ENCODE measurements at regions not wholly inside any gene's neighbourhood (a gene's known extent, or its start where the extent isn't known, plus 50 kb on each side); places are given as distances from the start of the nearest gene placed in this dataset.

- no peak overlapping the region for H4K5ac ChIP-seq (ENCODE audit: insufficient read length, low read depth, low read length)
- H3K9me3 ChIP-seq (ENCODE audit: control insufficient read depth, low read depth, low read length): no peaks in the 10 kb centered on the region
- no peak overlapping the region for H3K27ac ChIP-seq (ENCODE audit: insufficient read length, low read depth, low read length)
- H3K4me2 ChIP-seq (ENCODE audit: insufficient read depth, insufficient read length, low read length): no peak overlapping the region
- H3K23me2 ChIP-seq (ENCODE audit: insufficient read length, low read depth, low read length, poor library complexity, severe bottlenecking): no peaks in the 10 kb centered on the region
- H4K91ac ChIP-seq (ENCODE audit: insufficient read length, low read depth, low read length): no peak overlapping the region
- no peak overlapping the region for H2BK20ac ChIP-seq (ENCODE audit: low read depth, low read length, poor library complexity, severe bottlenecking)
- TF ChIP-seq, protein P1, sequence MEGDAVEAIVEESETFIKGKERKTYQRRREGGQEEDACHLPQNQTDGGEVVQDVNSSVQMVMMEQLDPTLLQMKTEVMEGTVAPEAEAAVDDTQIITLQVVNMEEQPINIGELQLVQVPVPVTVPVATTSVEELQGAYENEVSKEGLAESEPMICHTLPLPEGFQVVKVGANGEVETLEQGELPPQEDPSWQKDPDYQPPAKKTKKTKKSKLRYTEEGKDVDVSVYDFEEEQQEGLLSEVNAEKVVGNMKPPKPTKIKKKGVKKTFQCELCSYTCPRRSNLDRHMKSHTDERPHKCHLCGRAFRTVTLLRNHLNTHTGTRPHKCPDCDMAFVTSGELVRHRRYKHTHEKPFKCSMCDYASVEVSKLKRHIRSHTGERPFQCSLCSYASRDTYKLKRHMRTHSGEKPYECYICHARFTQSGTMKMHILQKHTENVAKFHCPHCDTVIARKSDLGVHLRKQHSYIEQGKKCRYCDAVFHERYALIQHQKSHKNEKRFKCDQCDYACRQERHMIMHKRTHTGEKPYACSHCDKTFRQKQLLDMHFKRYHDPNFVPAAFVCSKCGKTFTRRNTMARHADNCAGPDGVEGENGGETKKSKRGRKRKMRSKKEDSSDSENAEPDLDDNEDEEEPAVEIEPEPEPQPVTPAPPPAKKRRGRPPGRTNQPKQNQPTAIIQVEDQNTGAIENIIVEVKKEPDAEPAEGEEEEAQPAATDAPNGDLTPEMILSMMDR (conservative IDR thresholded peaks at IDR 0.05): no peak
- H3K4me1 ChIP-seq (ENCODE audit: insufficient read depth, low read length): no peaks in the 10 kb centered on the region
- no peak overlapping the region for H3T11ph ChIP-seq (ENCODE audit: low read length)
- H4K20me1 ChIP-seq (ENCODE audit: control insufficient read depth, insufficient read depth, insufficient read length): no peaks in the 10 kb centered on the region
- H3K56ac ChIP-seq (ENCODE audit: insufficient read length, low read depth, low read length): no peak overlapping the region
- H3K27me3 Mint-ChIP-seq (ENCODE audit: low read depth): no peaks in the 10 kb centered on the region
- DNase-seq: no peak
- no peak overlapping the region for H2BK5ac ChIP-seq (ENCODE audit: insufficient read length, low read length)
- no peak overlapping the region for H3K14ac ChIP-seq (ENCODE audit: insufficient read depth, low read length)
- no peak overlapping the region for H4K8ac ChIP-seq (replicated peaks; ENCODE audit: insufficient read length, low read depth, low read length)
- no peaks in the 10 kb centered on the region; a peak in 1 of 4 replicates for H3K4me1 Mint-ChIP-seq
- H2BK120ac ChIP-seq (ENCODE audit: low read depth, low read length, poor library complexity, severe bottlenecking): no peak overlapping the region
- H3K27me3 ChIP-seq (ENCODE audit: insufficient read depth, low read length): no peaks in the 10 kb centered on the region
- H3K18ac ChIP-seq (ENCODE audit: insufficient read length, low read depth, low read length): no peak overlapping the region
- H3K79me1 ChIP-seq (ENCODE audit: insufficient read depth, low read depth, low read length, poor library complexity, severe bottlenecking): no peaks in the 10 kb centered on the region
- H3K9ac ChIP-seq (ENCODE audit: extremely low read depth, insufficient read length, low read length): no peak overlapping the region
- H3K4ac ChIP-seq (ENCODE audit: low read depth, low read length): no peak overlapping the region
- H2BK15ac ChIP-seq (ENCODE audit: low read depth, low read length): no peak overlapping the region
- H2BK12ac ChIP-seq (ENCODE audit: insufficient read length, low read depth, low read length): no peak overlapping the region
- no peak overlapping the region for H3K23ac ChIP-seq (ENCODE audit: insufficient read length, low read depth, low read length)
- no peaks in the 10 kb centered on the region for H3K79me2 ChIP-seq (ENCODE audit: insufficient read depth, low read length)
- no peak overlapping the region for H2AFZ ChIP-seq (ENCODE audit: low read length)
- no peak overlapping the region for H3K27ac Mint-ChIP-seq
- H3K9me3 Mint-ChIP-seq: no peaks in the 10 kb centered on the region
- no peak overlapping the region for H2AK5ac ChIP-seq (ENCODE audit: insufficient read length, low read length)
- H3K4me3 Mint-ChIP-seq: no peak overlapping the region
- H3K36me3 Mint-ChIP-seq (ENCODE audit: insufficient read depth in 1 of 3, low read depth in 3 of 3): no peaks in the 10 kb centered on the region
- WGBS (ENCODE audit: extremely low coverage, insufficient read length, low lambda C conversion rate): no CpG with 5 or more reads among the region's 2 CpGs
Observed at GRCh38 chr4:166481055-166481454, 608.0 kb downstream of the TLL1 start.
